Panc1 (cell line): ENCODE measurements at regions not wholly inside any gene's neighbourhood (a gene's known extent, or its start where the extent isn't known, plus 50 kb on each side); places are given as distances from the start of the nearest gene placed in this dataset.

ENCODE experiments used
- ATAC-seq: fragments of 200-7000 bp; cut with Tn5 transposase; 2 replicates; pipeline ENCODE4 v1.9.1; 2020; ENCODE audit warnings: mild to moderate bottlenecking, moderate library complexity
- BruUV-seq: library from RNA; stranded (reverse); fragments of 400-500 nt; replicated peaks from 2 replicates; lab custom pipeline; 2021; lab: Mats Ljungman, UMichigan
- CTCF ChIA-PET: fragments of 300-600 bp; sonication (Branson Sonifier 250); formaldehyde crosslinking; loops from one replicate; lab custom pipeline; 2022; ENCODE audit warnings: antibody characterized with exemption; lab: Charles Lee
- POLR2A ChIA-PET: fragments of 300-600 bp; sonication (Branson Sonifier 250); formaldehyde crosslinking; loops from one replicate; lab custom pipeline; 2022; ENCODE audit warnings: antibody characterized with exemption; lab: Charles Lee
- DNase-seq: peaks from one replicate; pipeline ENCODE4 v3.0.0-alpha.2; 2010; ENCODE audit warnings: low read depth, low spot score
- H3K27ac ChIP-seq: 2 replicates; pipeline ENCODE4 v1.5.1; 2011; ENCODE audit warnings: mild to moderate bottlenecking, low read length, inconsistent platforms
- H3K27me3 ChIP-seq: fragments of 200-500 bp; sonication (Bioruptor generic); 2 replicates; pipeline ENCODE4 v1.6.0; 2014; ENCODE audit warnings: low read length, inconsistent platforms; ENCODE audit not compliant: control insufficient read depth, insufficient read depth
- H3K36me3 ChIP-seq: fragments of 200-500 bp; sonication (Bioruptor generic); 2 replicates; pipeline ENCODE4 v1.5.1; 2014; ENCODE audit warnings: inconsistent platforms, mild to moderate bottlenecking, low read length, moderate library complexity; ENCODE audit not compliant: control insufficient read depth, insufficient read depth
- H3K4me1 ChIP-seq: 2 replicates; pipeline ENCODE4 v1.5.1; 2011; ENCODE audit warnings: inconsistent platforms, mild to moderate bottlenecking, low read length, moderate library complexity; ENCODE audit not compliant: control insufficient read depth, insufficient read depth
- H3K4me3 ChIP-seq, 2 experiments: 2 replicates each; pipeline ENCODE4 v1.5.1; 2011 to 2012; ENCODE audit warnings: low read depth in 2 of 2, low read length in 2 of 2, mild to moderate bottlenecking in 2 of 2, inconsistent platforms in 1 of 2, moderate library complexity in 1 of 2
- H3K9me3 ChIP-seq: fragments of 200-500 bp; sonication (Bioruptor generic); 2 replicates; pipeline ENCODE4 v1.5.1; 2014; ENCODE audit warnings: low read depth, mild to moderate bottlenecking, inconsistent platforms, low read length, moderate library complexity; ENCODE audit not compliant: control insufficient read depth, insufficient read depth
- POLR2AphosphoS5 ChIP-seq: IDR thresholded peaks from 2 replicates; pipeline ENCODE4 v1.6.1; 2012; ENCODE audit warnings: mild to moderate bottlenecking, low read depth, low read length, moderate library complexity
- REST ChIP-seq, 2 experiments: IDR thresholded peaks; 2 replicates each; pipeline ENCODE4 v1.6.1; 2011 to 2012; ENCODE audit warnings: low read depth in 2 of 2, control low read depth in 1 of 2, low read length in 1 of 2, mild to moderate bottlenecking in 1 of 2, moderate library complexity in 1 of 2; ENCODE audit not compliant: insufficient read depth in 1 of 2
- SIN3A ChIP-seq: IDR thresholded peaks from 2 replicates; pipeline ENCODE4 v1.6.1; 2012; ENCODE audit warnings: low read depth, mild to moderate bottlenecking, low read length, moderate library complexity, borderline replicate concordance; ENCODE audit not compliant: insufficient read depth
- TCF7L2 ChIP-seq: IDR thresholded peaks from 2 replicates; pipeline ENCODE4 v1.6.1; 2011; ENCODE audit warnings: mild to moderate bottlenecking, low read depth, low read length, inconsistent platforms
- in situ Hi-C: cut with HindIII; loops from 2 replicates; pipeline ENCODE4 v1.10.0; 2016; ENCODE audit warnings: low sequenced_read_pairs, low pct_unique_long_range_greater_than_20kb
- intact Hi-C: fragments of 100-400 bp; cut with micrococcal nuclease; formaldehyde crosslinking; loops from one replicate; pipeline ENCODE4 v1.10.0; 2022; ENCODE audit not compliant: unreplicated experiment
- TF ChIP-seq, protein P1 (sequence below): fragments of 450-650 bp; IDR thresholded peaks from 2 replicates; pipeline ENCODE4 v1.5.1; 2017; ENCODE audit warnings: mild to moderate bottlenecking

DNA sequence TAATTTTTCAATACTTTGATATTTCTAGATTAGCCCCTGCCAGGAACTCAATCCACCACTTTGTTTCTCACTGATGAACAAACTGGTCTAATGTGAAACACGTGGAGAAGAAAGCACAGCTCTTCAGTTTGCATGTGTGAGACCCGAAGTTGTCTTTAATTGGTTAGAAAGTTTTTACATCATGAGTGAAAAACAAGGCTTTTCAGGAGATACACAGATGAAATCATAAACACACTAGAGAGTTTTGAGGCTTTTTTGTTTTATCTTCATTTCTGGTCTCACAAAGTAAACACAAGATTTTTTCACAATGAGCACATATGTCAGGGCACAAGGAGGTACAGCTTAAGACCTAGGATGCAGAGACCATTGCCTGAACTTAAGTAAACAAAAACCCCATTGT lies 84.5 kb upstream of the MOCS2 start:
- Histone ChIP-seq H3K27ac (no peak overlapping the region), H3K4me3 (no peak overlapping the region), H3K9me3 (no peaks in the 10 kb centered on the region), H3K27me3 (no peaks in the 10 kb centered on the region), H3K4me1 (no peaks in the 10 kb centered on the region), H3K36me3 (no peaks in the 10 kb centered on the region)
- ATAC-seq (no peak), DNase-seq (no peak)
- ChIA-PET CTCF (no interaction called here), POLR2A (no interaction called here)
- no peak for TF ChIP-seq POLR2AphosphoS5
- TF ChIP-seq SIN3A: no peak
- TF ChIP-seq, protein P1, sequence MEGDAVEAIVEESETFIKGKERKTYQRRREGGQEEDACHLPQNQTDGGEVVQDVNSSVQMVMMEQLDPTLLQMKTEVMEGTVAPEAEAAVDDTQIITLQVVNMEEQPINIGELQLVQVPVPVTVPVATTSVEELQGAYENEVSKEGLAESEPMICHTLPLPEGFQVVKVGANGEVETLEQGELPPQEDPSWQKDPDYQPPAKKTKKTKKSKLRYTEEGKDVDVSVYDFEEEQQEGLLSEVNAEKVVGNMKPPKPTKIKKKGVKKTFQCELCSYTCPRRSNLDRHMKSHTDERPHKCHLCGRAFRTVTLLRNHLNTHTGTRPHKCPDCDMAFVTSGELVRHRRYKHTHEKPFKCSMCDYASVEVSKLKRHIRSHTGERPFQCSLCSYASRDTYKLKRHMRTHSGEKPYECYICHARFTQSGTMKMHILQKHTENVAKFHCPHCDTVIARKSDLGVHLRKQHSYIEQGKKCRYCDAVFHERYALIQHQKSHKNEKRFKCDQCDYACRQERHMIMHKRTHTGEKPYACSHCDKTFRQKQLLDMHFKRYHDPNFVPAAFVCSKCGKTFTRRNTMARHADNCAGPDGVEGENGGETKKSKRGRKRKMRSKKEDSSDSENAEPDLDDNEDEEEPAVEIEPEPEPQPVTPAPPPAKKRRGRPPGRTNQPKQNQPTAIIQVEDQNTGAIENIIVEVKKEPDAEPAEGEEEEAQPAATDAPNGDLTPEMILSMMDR: no peak
- no peak for TF ChIP-seq TCF7L2
- no peak for TF ChIP-seq REST (IDR thresholded peaks at IDR 0.05; ENCODE audit: insufficient read depth in 1 of 2, low read depth in 2 of 2, low read length in 1 of 2)
- intact Hi-C loops (no loop called here), in situ Hi-C loops (no loop called here)
- no TSS peak for BruUV-seq

DNA sequence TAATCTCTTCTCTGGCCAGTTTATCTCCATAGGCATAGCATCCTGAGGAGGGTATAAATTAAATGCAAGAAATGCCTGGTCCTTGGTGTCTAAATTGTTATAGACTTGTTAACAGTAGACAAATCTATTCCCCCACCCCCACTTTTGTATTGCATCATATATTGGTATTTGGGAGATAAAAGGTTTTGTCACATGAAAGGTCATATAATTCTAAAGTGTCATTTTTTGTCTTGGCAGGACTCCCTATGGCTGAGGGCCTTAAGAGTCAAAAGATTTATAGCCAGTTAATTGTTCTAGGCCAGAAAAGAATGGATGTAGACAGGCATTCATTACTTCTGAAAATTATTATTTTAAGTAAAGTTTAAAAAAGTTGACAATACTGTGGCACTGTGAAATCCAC lies 90.3 kb upstream of the MOCS2 start:
- Histone ChIP-seq H3K36me3 (no peaks in the 10 kb centered on the region), H3K4me3 (no peak overlapping the region), H3K9me3 (no peaks in the 10 kb centered on the region), H3K4me1 (no peaks in the 10 kb centered on the region), H3K27me3 (no peaks in the 10 kb centered on the region), H3K27ac (no peak overlapping the region)
- ChIA-PET CTCF (no interaction called here), POLR2A (no interaction called here)
- BruUV-seq: no TSS peak
- ATAC-seq: no peak
- TF ChIP-seq, protein P1: no peak
- no peak for TF ChIP-seq SIN3A
- no peak for TF ChIP-seq POLR2AphosphoS5
- no peak for TF ChIP-seq TCF7L2
- TF ChIP-seq REST (IDR thresholded peaks at IDR 0.05; ENCODE audit: insufficient read depth in 1 of 2, low read depth in 2 of 2, low read length in 1 of 2): no peak
- in situ Hi-C loops: no loop called here
- intact Hi-C loops: no loop called here
- DNase-seq: no peak
